ENCODE measurements at regions not wholly inside any gene's neighbourhood (a gene's known extent, or its start where the extent isn't known, plus 50 kb on each side); places are given as distances from the start of the nearest gene placed in this dataset.

GRCh38 chr9:107954312-107954711, 464.7 kb upstream of the KLF4 start:
- DNase-seq (no peak), ATAC-seq (no peak)
- TF ChIP-seq CTCF (conservative IDR thresholded peaks at IDR 0.05; ENCODE audit: low read depth, low read length) (no peak), EZH2phosphoT487 (IDR thresholded peaks at IDR 0.05; ENCODE audit: borderline replicate concordance, low read length) (no peak), EZH2 (IDR thresholded peaks at IDR 0.05; ENCODE audit: low read length, unreplicated experiment) (no peak)
- no peak overlapping the region for H3K4me2 ChIP-seq (ENCODE audit: low read length)
- no peaks in the 10 kb centered on the region for H3K36me3 ChIP-seq (ENCODE audit: low read depth, low read length)
- no peak overlapping the region for H2AFZ ChIP-seq (ENCODE audit: low read length)
- no peak overlapping the region for H3K4me3 ChIP-seq (ENCODE audit: low read length)
- H3K4me1 ChIP-seq (ENCODE audit: insufficient read depth, low read length): no peaks in the 10 kb centered on the region
- no peaks in the 10 kb centered on the region for H3K9me2 ChIP-seq (replicated peaks; ENCODE audit: low read length)
- no peak overlapping the region for H3K9ac ChIP-seq (ENCODE audit: low read length)
- no peaks in the 10 kb centered on the region for H4K20me1 ChIP-seq (ENCODE audit: low read length)
- no TSS peak for BruUV-seq (replicated peaks)
- H3K27ac ChIP-seq (ENCODE audit: low read length): no peak overlapping the region
- H3F3A ChIP-seq (ENCODE audit: low read length, unreplicated experiment): no peaks in the 10 kb centered on the region
- H3K27me3 ChIP-seq (ENCODE audit: low read length): no peaks in the 10 kb centered on the region
- CTCF ChIA-PET: no interaction called here
- no peaks in the 10 kb centered on the region for H3K9me3 ChIP-seq (ENCODE audit: low read length)
- no peaks in the 10 kb centered on the region for H3K79me2 ChIP-seq (ENCODE audit: low read length)
- intact Hi-C loops (cut with micrococcal nuclease): no loop called here
- POLR2A ChIA-PET (ENCODE audit: unreplicated experiment): no interaction called here

DNA sequence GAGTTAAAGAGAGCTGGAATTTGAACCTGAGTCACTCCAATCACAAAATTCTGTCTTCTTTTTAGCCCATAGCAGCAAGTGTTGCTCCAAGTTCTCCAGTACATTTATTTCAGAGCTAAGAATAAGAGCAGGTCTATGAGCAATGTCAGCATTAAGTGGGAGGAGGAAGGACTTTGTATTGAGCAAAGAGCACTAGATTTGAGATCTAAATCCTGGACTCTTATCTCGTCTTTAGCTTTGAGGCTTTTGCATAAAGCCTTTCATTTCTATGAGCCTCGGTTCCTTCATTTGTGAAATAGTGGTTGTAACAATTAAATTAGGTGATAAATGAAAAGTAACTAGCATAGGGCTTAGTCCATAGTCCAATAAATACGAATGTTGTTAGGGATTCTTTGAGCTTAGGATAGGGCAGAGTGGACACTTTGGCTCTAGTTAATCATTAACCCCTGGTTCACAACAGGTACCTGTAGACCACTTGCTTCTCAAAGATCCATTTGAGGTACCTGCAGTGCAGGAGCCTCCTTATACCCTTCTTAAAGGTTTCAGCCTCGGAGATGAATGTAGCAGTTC, 464.1 kb upstream of the KLF4 start:
- Histone ChIP-seq H3K9me2 (replicated peaks; ENCODE audit: low read length) (no peaks in the 10 kb centered on the region), H3K4me2 (ENCODE audit: low read length) (no peak overlapping the region), H3K9ac (ENCODE audit: low read length) (no peak overlapping the region), H3K4me3 (ENCODE audit: low read length) (no peak overlapping the region), H3K27ac (ENCODE audit: low read length) (no peak overlapping the region), H3K27me3 (ENCODE audit: low read length) (no peaks in the 10 kb centered on the region), H4K20me1 (ENCODE audit: low read length) (no peaks in the 10 kb centered on the region), H2AFZ (ENCODE audit: low read length) (no peak overlapping the region), H3K36me3 (ENCODE audit: low read depth, low read length) (no peaks in the 10 kb centered on the region), H3K9me3 (ENCODE audit: low read length) (no peaks in the 10 kb centered on the region), H3K79me2 (ENCODE audit: low read length) (no peaks in the 10 kb centered on the region), H3K4me1 (ENCODE audit: insufficient read depth, low read length) (no peaks in the 10 kb centered on the region), H3F3A (ENCODE audit: low read length, unreplicated experiment) (no peaks in the 10 kb centered on the region)
- ChIA-PET CTCF (no interaction called here), POLR2A (ENCODE audit: unreplicated experiment) (no interaction called here)
- no TSS peak for BruUV-seq (replicated peaks)
- intact Hi-C loops (cut with micrococcal nuclease): no loop called here
- DNase-seq (no peak), ATAC-seq (no peak)
- TF ChIP-seq EZH2 (IDR thresholded peaks at IDR 0.05; ENCODE audit: low read length, unreplicated experiment) (no peak), CTCF (conservative IDR thresholded peaks at IDR 0.05; ENCODE audit: low read depth, low read length) (no peak), EZH2phosphoT487 (IDR thresholded peaks at IDR 0.05; ENCODE audit: borderline replicate concordance, low read length) (no peak)

DNA sequence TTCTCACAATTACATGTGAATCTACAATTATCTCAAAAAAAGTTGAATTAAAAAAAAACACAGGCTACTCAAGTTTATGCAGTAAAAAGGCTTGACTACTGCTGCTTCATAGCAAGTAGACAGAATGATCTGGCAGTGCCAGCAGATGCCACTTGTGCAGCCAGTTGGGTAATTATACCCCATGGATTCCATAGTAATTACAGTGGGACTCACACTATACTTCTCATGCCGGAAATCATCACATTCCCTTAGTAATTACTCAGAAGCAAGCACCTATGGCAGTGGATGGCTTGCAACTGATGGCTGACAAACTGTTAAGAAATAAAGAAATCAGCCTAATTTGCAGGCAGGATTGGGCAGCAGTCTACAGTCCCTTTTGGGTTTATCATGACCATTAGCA, 463.2 kb upstream of the KLF4 start:
- Histone ChIP-seq H3K27ac (ENCODE audit: low read length) (no peak overlapping the region), H3F3A (ENCODE audit: low read length, unreplicated experiment) (no peaks in the 10 kb centered on the region), H3K9ac (ENCODE audit: low read length) (no peak overlapping the region), H3K79me2 (ENCODE audit: low read length) (no peaks in the 10 kb centered on the region), H3K4me2 (ENCODE audit: low read length) (no peak overlapping the region), H3K4me1 (ENCODE audit: insufficient read depth, low read length) (no peaks in the 10 kb centered on the region), H2AFZ (ENCODE audit: low read length) (no peak overlapping the region), H3K36me3 (ENCODE audit: low read depth, low read length) (no peaks in the 10 kb centered on the region), H3K9me2 (replicated peaks; ENCODE audit: low read length) (no peaks in the 10 kb centered on the region), H3K9me3 (ENCODE audit: low read length) (no peaks in the 10 kb centered on the region), H4K20me1 (ENCODE audit: low read length) (no peaks in the 10 kb centered on the region), H3K27me3 (ENCODE audit: low read length) (no peaks in the 10 kb centered on the region), H3K4me3 (ENCODE audit: low read length) (no peak overlapping the region)
- no TSS peak for BruUV-seq (replicated peaks)
- intact Hi-C loops (cut with micrococcal nuclease): no loop called here
- TF ChIP-seq CTCF (conservative IDR thresholded peaks at IDR 0.05; ENCODE audit: low read depth, low read length) (no peak), EZH2phosphoT487 (IDR thresholded peaks at IDR 0.05; ENCODE audit: borderline replicate concordance, low read length) (no peak), EZH2 (IDR thresholded peaks at IDR 0.05; ENCODE audit: low read length, unreplicated experiment) (no peak)
- no peak for ATAC-seq
- POLR2A ChIA-PET (ENCODE audit: unreplicated experiment): no interaction called here
- CTCF ChIA-PET: no interaction called here
- DNase-seq: no peak
